Erythroblast (primary cell): ENCODE measurements at regions not wholly inside any gene's neighbourhood (a gene's known extent, or its start where the extent isn't known, plus 50 kb on each side); places are given as distances from the start of the nearest gene placed in this dataset.

Experiments
- GATA1 ChIP-seq: IDR thresholded peaks from 2 replicates; pipeline ENCODE4 v1.6.1; 2011; ENCODE audit warnings: low read depth, mild to moderate bottlenecking, control low read depth, low read length, moderate library complexity
- POLR2A ChIP-seq: IDR thresholded peaks from 2 replicates; pipeline ENCODE4 v1.6.1; 2011; ENCODE audit warnings: mild to moderate bottlenecking, low read length

DNA sequence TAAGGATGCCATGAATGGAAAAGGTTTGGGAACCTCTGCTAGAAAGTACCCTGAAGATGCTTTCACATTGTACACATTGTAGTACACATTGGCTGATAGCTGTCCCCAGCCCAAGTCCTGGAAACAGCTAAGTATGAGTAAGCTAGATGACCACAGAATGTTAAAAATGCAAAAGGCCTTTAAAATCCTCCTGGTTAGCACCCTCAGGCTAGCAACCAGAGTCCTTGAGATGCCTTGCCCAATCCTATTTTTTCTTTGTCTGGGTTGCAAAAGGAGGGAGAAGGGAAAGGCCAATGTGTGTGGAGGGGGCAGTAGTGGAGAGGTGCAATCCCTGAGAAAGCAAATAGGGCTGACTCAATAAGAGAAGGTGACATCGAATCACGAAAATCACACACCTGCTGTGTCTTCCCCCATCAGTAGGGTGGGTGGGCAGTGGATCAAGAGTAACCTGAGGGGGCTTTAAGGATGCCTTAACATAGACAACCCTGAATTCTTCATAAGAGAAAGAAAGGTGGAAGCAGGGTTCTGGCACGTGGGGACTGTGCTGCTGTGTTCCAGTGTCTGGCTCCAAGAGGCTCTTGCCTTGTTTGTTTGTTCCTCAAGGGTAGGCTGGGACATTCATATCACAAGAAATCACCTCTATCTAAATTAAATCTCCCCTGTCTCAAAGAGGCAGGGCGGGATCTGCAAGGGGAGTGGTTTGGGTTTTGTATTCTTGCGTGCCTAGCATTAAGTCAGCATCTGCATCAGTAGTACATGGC, 266.2 kb upstream of the PLXNA2 start:
- TF ChIP-seq POLR2A (no peak), GATA1 (no peak)
